HG03571 (cell line): ENCODE measurements at regions not wholly inside any gene's neighbourhood (a gene's known extent, or its start where the extent isn't known, plus 50 kb on each side); places are given as distances from the start of the nearest gene placed in this dataset.

Source experiments
- ATAC-seq: cut with Tn5 transposase; IDR thresholded peaks from one replicate; pipeline ENCODE4 v1.9.1; 2021; ENCODE audit not compliant: unreplicated experiment

DNA sequence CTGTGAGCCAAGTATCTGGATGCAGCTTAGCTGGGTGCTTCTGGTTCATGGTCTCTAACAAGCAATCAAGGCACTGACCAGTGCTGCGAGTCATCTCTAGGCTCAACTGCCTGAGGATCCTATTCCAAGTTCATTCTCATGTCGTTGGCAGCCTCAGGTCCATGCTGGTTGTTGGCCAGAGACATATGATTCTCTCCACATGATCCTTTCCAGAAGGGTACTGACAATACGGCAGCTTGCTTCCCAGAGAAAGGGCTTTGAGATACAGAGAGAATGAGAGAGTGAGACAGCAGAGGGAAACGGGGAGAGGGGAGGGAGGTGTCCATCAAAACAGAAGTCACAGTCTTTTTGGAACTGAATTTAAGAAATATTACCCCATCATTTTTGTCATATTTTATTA, 405.6 kb downstream of the XPNPEP1 start:
- no peak for ATAC-seq

DNA sequence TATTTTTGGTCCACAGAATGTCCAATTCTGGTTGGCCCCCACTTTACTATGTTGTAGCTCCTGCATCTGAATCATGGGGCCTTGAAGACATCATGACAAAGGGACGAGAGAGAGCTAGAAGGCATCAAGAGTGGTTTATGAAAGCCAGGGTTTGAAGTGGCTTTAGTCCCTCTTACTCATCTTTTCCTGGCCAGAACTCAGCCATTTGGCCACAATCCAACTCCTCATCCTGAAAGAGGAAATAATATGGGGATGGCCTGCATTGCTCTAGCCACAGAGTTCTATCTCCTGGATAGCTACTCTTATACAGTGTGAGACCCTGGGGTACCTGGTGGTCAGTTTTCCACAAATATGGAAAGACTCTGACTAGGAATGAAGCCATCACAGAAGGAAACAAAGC, 418.9 kb downstream of the XPNPEP1 start:
- ATAC-seq: no peak

DNA sequence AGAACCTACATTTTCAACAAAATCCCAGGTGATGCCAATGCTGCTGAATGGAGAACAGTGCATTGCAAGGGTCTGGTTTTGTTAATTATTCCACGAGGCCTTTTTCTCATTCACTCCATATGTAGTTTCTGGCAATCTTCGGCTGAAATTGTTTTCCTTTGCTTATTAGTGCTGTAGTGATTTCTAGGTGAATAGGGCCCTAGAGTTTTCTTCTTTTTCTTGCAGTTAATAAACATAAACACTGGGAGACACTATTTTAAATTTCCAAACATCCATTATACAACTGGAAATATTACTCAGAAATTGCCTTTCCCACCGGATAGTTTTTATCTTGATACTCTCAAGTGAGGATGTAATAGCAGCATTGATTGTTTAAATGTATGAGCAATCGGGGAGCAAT, 435.6 kb downstream of the XPNPEP1 start:
- no peak for ATAC-seq

DNA sequence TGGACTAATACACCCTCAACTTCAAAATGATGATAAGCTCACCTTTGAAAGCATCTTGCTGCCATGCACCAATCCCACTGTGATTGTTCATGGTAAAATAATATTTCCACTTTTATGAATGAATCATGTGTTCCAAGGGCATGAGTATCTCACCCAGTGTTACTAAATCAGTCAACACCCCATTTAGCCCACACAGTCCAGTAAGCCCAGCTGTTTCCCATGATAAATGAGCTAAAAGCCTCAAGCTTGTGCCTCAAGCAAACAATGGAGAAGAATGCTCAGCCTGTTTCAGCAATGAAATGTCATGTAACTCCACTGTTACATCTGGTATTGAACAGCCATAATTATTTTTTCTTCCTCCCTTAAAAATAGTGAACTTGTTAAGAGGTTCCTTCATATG, 442.5 kb downstream of the XPNPEP1 start:
- ATAC-seq: no peak

DNA sequence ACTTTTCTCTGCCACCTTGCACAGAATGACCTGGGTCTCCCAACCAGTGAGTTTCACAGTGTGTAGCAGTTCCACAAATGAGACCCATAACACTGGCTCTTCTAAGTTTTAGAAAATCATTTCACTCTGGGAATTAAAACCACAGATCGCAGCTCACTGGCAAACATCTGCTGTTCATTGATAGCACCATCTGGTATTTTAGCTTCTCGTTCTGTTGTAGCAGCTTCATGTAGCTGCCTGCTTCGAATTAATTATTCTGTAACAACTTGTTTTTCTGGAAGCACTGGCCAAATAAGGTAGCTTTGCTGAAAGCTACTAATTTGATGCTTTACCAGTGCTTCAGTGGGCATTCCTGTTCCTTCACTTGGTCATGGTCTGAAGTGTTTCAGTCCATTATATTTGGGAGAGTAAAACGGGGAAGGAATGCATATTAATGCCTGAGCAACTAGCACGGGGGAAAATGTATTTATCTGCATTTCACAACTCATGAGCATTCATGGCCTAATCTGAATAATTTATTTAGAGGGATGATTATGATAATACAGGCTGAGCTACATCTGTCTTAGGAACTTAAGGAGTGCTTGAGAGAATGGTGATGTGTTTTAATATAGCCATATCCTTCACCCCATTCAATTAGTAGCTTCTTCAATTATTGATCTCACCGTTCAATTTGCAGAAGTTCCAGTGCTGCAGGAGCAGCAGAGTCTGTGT, 447.4 kb downstream of the XPNPEP1 start:
- no peak for ATAC-seq

DNA sequence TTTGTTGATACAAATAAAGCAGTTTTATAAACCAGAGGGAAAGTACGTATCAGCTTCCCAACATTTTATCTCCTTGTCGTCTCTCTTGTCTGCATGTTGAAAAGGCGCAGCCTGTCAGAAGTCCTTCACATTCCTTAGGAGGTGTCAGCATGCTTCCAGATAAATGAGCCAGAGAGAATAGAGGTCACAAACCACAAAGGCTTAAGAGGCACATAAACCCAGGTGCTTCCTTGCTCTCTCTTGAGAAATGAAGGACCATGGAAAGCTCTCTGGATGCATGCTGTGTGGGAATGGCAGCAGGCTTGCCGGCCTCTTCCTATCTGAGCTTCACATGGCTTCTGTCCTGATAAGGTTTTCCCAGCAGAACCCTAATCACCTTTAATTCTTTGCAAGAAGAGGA, 448.5 kb downstream of the XPNPEP1 start:
- no peak for ATAC-seq

DNA sequence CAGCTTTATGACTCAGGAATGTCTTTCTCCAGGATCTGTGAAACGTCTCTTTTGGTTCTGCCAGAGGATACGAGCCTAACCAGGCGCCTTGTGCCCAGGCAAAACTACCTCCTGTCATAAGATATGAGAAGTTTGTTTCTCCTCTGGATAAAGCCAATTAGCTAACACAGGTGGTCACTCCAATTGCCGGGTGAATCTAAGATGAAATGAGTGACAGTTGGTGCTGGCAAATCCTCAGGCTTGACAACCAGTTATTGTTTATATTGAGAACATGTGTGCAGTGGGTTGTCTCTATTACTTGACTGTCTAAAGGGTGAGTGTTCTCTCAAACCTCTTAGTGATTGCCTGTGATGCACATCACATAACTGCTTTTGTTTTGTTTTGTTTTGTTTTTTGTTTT, 449.1 kb downstream of the XPNPEP1 start:
- ATAC-seq: no peak

DNA sequence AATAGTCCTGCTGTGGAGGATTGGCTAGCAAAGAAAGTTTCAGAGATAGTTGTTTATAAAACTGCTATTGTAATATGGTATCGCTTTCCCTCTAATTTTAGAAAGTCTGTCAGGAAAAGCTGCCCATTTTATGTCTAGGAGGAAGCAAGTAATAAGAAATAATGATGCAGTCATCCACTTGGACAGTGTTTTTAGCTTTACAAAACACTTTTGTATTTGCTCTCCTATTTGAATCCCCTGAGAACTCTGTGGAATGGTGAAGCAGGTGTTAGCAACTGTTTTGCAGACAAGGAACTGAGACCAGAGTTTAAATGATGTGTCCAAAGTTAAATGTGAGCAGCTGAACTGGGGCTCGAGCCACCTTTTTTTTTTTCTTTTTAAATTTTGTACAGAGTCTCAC, 455.8 kb downstream of the XPNPEP1 start:
- no peak for ATAC-seq

DNA sequence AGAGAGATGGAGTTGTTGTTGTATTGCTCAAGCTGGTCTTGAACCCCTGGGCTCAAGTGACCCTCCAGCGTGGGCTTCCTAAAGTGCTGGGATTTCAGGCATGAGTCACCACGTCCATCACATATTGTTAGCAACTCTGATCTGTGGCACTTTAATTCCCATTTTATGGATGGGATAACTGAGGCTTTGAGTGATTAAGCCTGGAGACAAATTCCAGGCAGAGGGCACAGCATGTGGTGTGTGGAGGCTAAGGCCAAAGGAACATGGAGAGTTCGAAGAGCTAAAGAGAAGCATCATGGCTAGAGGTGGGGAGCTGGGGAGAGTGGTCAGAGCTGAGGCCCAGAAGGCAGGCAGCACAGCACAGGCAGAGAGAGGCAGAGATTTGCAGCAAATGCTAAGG, 458.4 kb downstream of the XPNPEP1 start:
- no peak for ATAC-seq

DNA sequence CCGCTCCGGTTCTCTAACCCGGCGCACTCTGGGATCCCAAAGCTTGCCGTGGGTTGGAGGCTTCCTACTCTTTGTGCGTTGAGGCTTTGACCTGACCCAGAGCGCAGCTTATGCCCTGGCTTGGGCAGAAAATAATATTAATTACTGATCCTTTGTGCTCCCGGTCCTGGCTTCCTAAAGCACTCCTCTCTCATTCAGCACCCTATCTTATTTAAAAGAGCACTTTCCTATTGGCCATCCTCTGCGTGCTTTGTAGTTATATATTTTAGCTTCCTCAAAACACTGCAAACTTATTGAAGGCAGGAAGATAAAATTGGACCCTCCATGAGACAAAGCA, 466.0 kb downstream of the XPNPEP1 start:
- ATAC-seq: no peak

DNA sequence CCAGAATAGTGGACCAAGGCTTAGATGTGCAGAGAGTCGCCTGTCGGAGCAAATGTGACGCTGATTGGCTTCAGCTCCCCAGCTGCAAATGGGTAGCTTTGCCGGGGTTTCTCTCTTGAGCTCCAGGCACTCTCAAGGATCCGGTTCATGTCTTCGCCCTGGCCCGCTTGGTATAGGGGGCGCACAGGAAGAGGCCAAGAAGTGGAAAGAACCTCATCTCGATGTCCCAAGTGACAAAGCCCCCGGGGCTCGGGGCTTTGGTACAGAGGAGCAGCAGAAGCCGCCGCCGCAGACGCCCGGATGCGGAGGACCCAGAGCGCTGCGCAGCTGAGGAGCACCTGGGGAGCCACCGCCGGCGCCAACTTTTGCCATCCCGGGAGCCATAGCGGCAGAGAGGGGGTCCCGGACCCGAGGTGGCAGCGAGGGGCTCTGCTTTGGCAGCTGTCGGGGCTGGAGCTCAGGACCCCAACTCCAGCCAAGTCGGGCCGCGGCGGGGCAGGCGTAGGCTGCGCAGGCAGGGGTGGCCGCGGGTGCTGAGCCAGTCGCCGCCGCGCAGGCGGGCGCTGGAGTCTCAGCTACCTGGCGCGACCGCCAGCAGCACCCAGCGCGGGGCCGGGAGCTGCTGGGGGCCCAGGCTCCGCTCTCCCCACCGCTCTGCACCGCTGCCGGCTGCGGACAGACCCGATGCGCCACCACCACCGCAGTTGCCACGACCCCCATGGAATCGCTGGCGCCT, 466.6 kb downstream of the XPNPEP1 start:
- no peak for ATAC-seq

DNA sequence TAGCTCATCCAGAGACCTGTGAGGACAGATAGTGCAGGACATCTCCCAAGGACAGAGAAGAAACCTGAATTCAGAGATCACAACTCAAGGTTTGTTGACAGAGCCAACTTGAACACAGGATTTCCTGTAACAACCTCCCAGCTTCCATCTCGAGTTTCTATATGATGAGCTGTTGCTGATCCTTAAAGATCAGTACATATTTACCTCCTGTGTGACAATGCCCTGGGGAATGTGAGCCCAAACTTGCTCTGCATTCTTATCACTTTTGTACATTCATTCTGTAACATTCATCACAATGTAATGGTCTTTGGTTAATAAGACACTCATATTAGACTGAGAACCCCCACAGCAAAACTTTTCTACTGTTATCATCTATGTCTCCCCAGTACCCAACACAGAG, 468.6 kb downstream of the XPNPEP1 start:
- no peak for ATAC-seq

DNA sequence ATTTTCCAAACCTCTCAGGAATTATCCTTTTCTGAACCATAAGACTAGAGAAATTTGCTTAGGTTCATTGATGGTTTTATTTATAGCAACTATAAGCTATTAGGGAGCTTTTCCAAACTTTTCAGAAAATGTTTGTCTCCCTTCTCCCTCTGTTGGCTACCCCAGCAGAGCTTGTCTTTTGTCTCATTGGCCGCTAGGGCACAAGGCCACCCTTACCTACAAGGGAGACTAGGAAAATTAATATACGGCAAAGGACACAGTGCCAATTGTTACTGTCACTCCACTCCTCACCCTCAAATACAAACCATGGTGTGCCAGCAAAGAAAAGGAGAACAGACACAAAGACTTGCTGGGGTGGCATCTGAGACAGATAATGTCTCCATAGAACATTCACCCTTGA, 471.4 kb downstream of the XPNPEP1 start:
- ATAC-seq: no peak

DNA sequence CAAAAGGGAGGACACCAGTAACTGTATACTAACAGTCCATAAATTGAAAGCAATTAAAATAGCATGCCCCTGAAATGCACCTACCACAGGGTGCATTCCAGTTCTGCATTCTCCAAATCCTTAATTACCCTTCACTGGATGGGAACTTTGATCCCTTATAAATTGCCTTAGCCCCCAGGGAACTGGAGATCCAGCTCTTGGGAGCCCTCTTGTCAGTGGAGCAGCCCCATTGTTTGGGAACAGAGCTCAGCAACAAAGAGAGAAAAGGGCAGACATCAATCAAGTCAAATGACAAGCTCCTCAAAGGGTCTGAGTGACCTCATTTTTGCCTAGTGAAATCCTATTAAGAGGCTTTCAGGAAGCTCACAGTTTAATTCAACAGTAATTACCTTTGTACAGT, 472.6 kb downstream of the XPNPEP1 start:
- no peak for ATAC-seq

DNA sequence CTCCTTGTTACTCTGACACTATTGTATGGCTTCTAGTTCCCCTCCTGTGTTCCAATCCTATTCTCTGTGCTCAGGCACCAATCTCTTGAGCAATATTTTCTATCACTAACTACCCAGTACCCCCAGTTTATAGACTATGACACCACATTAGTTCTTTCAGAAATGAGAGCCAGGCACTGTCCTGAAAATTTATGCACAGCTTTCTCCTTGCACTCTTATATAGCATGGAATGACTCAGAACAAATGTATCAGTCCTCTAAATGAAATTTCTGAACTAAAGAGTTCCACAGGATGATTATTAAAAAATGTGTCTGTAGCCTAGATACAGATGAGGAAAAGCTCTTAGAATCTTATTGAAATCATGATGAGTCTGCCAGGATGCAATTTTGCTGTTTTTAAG, 489.9 kb downstream of the XPNPEP1 start:
- no peak for ATAC-seq

DNA sequence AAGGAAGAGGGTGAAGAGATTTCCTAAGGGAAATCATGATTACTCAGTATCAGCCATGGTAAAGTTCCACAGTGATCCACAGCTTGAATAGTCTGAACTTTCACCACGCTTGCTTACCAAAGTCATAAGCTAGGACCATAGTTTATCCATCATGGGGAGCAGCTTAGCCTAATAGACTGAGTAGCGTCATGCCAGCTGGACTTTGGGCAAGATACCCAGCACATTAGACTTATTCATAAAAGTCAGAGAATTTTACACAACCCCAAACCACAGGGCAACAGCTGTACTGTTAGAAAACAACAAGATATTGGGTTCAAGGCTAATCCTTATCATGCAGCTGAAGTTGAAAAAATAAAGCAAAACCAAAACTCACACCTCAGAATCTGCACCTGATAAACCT, 491.0 kb downstream of the XPNPEP1 start:
- ATAC-seq: no peak

DNA sequence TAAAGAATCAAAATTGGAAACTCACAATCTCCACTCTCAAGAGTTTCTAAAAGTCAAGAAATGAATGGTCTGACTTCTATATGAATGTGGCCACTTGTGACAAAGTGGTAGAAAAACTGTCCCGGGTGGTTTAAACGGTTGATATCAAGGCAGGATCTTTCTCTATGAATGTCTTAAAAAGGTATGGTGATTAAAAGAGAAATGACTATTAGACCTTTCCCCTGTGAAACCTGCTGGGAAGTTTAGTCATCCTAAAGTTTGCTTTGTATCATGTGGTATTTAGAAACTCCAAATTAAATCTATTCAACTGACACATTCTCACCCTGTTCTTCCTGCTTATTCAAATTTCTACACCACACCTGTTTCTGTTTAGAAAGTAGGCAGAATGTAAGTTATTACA, 492.5 kb downstream of the XPNPEP1 start:
- ATAC-seq: no peak

DNA sequence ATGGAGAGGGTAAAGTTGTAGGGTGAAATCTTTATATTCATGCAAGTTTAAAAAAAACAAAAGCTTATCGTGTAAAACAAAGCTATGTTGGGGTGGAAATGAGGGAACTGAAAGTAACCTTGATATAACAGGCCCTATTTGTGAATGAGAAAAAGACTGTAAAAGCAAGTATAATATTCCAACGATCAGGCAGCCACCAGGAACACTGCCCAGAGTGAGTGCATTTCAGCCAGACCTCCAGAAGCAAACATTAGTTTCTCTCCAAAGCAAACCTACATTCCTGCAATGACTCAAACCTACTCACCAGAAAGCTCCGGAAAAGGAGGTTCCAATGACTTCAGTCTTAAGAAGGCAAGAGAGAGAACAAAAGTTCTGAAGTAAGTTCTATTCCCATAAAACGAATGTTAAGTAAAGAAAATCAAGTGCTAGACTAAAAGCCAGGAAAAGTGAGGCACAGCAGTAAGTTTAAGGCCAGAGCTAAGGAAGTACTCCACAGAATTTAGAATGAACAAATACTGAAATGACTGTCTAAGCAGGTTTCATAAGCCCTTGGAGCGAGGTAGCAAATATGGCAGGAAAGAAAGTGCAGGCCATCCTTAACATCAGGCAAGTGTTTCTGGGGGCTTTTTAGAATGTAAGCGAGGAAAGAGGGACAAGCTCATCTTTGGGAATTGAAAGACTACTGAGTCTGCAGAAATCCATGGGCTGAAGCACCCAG, 493.1 kb downstream of the XPNPEP1 start:
- no peak for ATAC-seq

DNA sequence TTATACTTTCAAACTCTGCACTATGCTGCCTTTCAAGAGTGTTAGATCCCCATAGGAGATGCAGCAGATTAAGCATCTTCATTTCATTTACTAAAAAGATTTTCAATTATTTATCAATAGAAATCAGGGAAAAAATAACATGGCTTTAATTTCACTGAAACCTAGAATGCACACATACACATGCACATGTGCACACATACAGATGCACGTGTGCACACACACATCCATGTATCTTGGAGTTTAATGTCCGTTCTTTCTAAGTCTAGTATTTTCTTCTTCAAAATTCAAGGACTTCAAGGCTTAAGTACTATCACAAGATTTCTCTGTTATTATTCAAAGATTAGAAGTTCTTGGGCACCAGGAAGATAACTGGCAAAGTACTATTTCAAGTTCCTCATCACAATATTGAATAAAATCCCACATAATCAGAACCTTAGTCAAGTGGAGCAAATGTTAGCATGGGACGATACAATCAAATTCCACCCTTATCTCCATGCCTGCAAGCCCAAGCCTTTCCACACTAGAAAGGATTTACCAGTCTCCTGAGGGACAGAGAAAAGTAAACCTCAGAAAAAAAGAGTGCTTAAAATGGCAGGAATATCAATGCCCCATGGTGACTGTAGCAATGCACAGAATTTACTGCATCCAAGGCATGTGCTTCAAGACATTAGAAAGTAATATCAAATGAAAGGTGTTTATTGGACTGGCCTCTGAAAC, 494.4 kb downstream of the XPNPEP1 start:
- no peak for ATAC-seq

DNA sequence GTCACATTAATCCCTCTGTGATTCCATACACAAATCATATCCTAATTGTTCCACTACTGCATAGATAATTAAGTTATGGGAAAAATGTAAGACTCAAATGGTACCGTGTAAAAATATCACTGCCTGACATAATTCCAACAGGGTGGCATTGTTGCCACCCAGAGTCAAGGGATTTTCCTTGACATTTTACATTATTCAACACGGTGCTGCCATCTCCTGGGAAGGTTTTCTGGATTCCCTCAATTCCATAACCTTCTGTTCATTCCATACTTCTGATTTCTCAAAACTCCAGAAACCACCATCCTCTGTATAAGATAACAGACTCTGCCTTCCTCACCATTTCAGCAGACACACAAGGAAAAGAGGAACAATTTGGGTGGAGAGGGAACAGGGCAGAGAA, 495.9 kb downstream of the XPNPEP1 start:
- no peak for ATAC-seq

DNA sequence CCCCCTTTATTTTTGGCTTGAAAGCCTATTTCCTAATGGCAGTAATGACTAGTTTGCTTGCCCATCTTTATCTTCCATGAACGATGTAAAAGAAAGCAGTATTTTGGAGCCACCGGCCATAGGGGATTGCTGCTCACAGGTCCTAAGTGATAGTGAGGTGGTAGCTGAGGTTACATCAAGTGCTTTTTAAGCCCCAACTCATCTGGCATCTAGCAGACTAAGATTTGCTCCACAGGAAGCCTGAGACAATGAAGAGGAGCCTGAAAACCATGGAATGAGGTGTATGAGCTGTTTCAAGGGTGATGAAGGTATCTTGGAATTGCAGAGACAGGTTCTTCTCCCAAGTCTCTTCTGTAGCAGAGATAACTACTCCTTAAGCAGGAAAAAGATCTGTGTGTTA, 496.3 kb downstream of the XPNPEP1 start:
- ATAC-seq: no peak

DNA sequence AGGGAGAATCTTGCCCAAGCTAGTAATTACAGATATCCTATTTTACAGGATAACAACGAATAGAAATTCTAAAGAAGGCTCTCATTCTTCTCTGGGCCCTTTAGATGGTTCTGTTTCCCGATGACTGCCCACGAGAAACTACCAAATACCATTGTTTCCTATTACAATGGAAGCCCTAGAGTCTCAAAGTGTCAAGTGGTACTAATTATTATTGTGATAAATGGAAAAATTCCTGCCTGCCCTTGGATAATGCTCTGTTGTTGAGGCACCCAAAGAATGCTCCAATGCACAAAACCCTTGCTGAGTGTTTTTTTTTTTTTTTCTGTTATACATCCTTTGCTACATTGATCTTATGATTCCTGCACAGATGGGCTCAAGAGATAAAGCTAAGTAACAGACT, 504.5 kb downstream of the XPNPEP1 start:
- ATAC-seq: no peak
